HCT116 (cell line): ENCODE measurements at regions not wholly inside any gene's neighbourhood (a gene's known extent, or its start where the extent isn't known, plus 50 kb on each side); places are given as distances from the start of the nearest gene placed in this dataset.

ENCODE experiments used
- EZH2 ChIP-seq: fragments of 200-600 bp; sonication (generic); IDR thresholded peaks from 2 replicates; pipeline ENCODE4 v1.6.1; 2017; ENCODE audit warnings: antibody characterized with exemption, mixed run types
- FOSL1 ChIP-seq: IDR thresholded peaks from 2 replicates; pipeline ENCODE4 v1.6.1; 2012; ENCODE audit warnings: low read depth
- JUND ChIP-seq: IDR thresholded peaks from 2 replicates; pipeline ENCODE4 v1.6.1; 2012
- POLR2A ChIP-seq: IDR thresholded peaks from 2 replicates; pipeline ENCODE4 v1.7.0; 2011; ENCODE audit warnings: borderline replicate concordance; ENCODE audit not compliant: insufficient read depth, insufficient read length; ENCODE audit errors: extremely low read depth
- POLR2AphosphoS5 ChIP-seq: IDR thresholded peaks from 2 replicates; pipeline ENCODE4 v1.6.1; 2011; ENCODE audit warnings: mild to moderate bottlenecking, low read depth, low read length, moderate library complexity
- RAD21 ChIP-seq: IDR thresholded peaks from 2 replicates; pipeline ENCODE4 v1.6.1; 2012; ENCODE audit warnings: low read depth, mild to moderate bottlenecking
- ZBTB33 ChIP-seq: IDR thresholded peaks from 2 replicates; pipeline ENCODE4 v1.6.1; 2011; ENCODE audit warnings: mild to moderate bottlenecking, low read length, moderate library complexity; ENCODE audit not compliant: insufficient replicate concordance; ENCODE audit errors: extremely low read depth
- TF ChIP-seq, protein P1 (sequence below), 3 experiments: fragments of 200-600 bp in 1 of 3; sonication (generic) in 1 of 3; IDR thresholded peaks in 2 of 3; conservative IDR thresholded peaks in 1 of 3; 2 replicates each; pipeline ENCODE4 v1.5.1; 2012 to 2017; ENCODE audit warnings: low read depth in 2 of 3, low read length in 2 of 3, antibody characterized with exemption in 1 of 3, borderline replicate concordance in 1 of 3, control low read depth in 1 of 3, mild to moderate bottlenecking in 1 of 3, mixed read lengths in 1 of 3, mixed run types in 1 of 3, moderate library complexity in 1 of 3; ENCODE audit not compliant: insufficient read depth in 1 of 3

DNA sequence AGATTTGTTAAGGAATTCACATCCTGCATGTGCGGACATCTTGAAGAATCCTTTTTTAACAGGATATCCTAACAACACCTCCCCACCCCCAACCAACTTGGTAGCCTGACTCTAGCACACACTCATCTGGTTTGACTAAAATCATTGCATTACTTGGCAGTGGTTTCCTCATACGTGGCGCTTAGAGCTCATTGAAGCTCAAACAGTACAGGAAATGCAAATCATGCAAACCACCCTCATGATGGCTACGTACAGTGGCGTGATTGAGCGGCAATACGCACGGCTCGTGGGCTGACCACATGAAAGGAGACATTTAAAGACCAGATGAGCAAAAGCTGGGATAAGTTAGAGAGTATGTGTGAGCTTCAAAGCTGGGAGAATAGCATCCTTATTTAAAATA, 336.2 kb downstream of the ZEB2 start:
- TF ChIP-seq, protein P1, sequence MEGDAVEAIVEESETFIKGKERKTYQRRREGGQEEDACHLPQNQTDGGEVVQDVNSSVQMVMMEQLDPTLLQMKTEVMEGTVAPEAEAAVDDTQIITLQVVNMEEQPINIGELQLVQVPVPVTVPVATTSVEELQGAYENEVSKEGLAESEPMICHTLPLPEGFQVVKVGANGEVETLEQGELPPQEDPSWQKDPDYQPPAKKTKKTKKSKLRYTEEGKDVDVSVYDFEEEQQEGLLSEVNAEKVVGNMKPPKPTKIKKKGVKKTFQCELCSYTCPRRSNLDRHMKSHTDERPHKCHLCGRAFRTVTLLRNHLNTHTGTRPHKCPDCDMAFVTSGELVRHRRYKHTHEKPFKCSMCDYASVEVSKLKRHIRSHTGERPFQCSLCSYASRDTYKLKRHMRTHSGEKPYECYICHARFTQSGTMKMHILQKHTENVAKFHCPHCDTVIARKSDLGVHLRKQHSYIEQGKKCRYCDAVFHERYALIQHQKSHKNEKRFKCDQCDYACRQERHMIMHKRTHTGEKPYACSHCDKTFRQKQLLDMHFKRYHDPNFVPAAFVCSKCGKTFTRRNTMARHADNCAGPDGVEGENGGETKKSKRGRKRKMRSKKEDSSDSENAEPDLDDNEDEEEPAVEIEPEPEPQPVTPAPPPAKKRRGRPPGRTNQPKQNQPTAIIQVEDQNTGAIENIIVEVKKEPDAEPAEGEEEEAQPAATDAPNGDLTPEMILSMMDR (IDR thresholded peaks at IDR 0.05 in 2 of 3, conservative IDR thresholded peaks at IDR 0.05 in 1 of 3; ENCODE audit: borderline replicate concordance in 1 of 3, insufficient read depth in 1 of 3, low read depth in 2 of 3, low read length in 2 of 3), result no peak
- TF ChIP-seq EZH2, result no peak
- no peak for TF ChIP-seq POLR2AphosphoS5
- no peak for TF ChIP-seq POLR2A
- no peak for TF ChIP-seq RAD21
- TF ChIP-seq FOSL1, result no peak
- TF ChIP-seq JUND, result no peak
- TF ChIP-seq ZBTB33, result no peak
